OCI-LY1 (cell line): ENCODE measurements at regions not wholly inside any gene's neighbourhood (a gene's known extent, or its start where the extent isn't known, plus 50 kb on each side); places are given as distances from the start of the nearest gene placed in this dataset.
"Not testable (repeated sequence)": the region's sequence is repeated elsewhere in the genome, so short reads cannot be mapped to it uniquely, and the experiment has no call there.

ENCODE experiments used
- EZH2 ChIP-seq: fragments of 200-600 bp; sonication (generic), shearing (Covaris generic); IDR thresholded peaks from 2 replicates; pipeline ENCODE4 v1.8.0; 2017; ENCODE audit warnings: borderline replicate concordance, mixed run types, mild to moderate bottlenecking, antibody characterized with exemption, low read length, moderate library complexity, mixed read lengths
- TF ChIP-seq, protein P1 (sequence below): fragments of 200-600 bp; sonication (generic), shearing (Covaris generic); IDR thresholded peaks from 2 replicates; pipeline ENCODE4 v1.5.1; 2017; ENCODE audit warnings: mild to moderate bottlenecking, antibody characterized with exemption, low read length, moderate library complexity, mixed read lengths

DNA sequence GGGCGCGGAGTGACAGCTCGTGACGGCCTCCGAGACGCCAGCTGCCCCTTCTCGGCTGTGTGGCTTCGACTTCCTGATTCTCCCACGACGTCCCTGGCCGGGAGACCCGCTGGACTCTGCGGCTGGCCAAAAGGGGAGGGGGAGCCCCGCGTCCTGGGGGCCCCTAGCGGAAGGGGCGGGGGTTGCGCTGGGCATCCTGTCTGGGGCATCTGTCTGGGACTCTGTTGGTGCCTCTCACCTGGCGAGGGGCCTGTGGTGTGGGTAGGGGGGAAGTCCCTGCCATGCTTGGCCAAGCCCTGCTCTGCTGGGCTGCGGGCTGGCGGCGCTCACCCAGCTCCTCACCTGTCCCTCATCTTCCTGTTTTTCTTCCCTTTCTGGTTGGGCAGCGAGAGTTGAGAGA lies 171.6 kb upstream of the OSBPL11 start:
- TF ChIP-seq, protein P1, sequence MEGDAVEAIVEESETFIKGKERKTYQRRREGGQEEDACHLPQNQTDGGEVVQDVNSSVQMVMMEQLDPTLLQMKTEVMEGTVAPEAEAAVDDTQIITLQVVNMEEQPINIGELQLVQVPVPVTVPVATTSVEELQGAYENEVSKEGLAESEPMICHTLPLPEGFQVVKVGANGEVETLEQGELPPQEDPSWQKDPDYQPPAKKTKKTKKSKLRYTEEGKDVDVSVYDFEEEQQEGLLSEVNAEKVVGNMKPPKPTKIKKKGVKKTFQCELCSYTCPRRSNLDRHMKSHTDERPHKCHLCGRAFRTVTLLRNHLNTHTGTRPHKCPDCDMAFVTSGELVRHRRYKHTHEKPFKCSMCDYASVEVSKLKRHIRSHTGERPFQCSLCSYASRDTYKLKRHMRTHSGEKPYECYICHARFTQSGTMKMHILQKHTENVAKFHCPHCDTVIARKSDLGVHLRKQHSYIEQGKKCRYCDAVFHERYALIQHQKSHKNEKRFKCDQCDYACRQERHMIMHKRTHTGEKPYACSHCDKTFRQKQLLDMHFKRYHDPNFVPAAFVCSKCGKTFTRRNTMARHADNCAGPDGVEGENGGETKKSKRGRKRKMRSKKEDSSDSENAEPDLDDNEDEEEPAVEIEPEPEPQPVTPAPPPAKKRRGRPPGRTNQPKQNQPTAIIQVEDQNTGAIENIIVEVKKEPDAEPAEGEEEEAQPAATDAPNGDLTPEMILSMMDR, result not testable (repeated sequence)
- not testable (repeated sequence) for TF ChIP-seq EZH2
